HUES6 (cell line): ENCODE measurements at regions not wholly inside any gene's neighbourhood (a gene's known extent, or its start where the extent isn't known, plus 50 kb on each side); places are given as distances from the start of the nearest gene placed in this dataset.
"Not testable (repeated sequence)": the region's sequence is repeated elsewhere in the genome, so short reads cannot be mapped to it uniquely, and the experiment has no call there.

Experiments used
- H3K27ac ChIP-seq: 2 replicates; pipeline ENCODE4 v1.7.0; 2013; ENCODE audit warnings: low read depth, mild to moderate bottlenecking, low read length, inconsistent platforms
- H3K27me3 ChIP-seq: 2 replicates; pipeline ENCODE4 v1.6.1; 2013; ENCODE audit warnings: low read length; ENCODE audit not compliant: control insufficient read depth, insufficient read depth
- H3K36me3 ChIP-seq: 2 replicates; pipeline ENCODE4 v1.6.1; 2013; ENCODE audit warnings: low read length; ENCODE audit not compliant: control insufficient read depth, insufficient read depth
- H3K4me1 ChIP-seq: 2 replicates; pipeline ENCODE4 v1.6.1; 2013; ENCODE audit warnings: low read length; ENCODE audit not compliant: control insufficient read depth, insufficient read depth
- H3K4me3 ChIP-seq: 2 replicates; pipeline ENCODE4 v1.5.1; 2013; ENCODE audit warnings: low read depth, low read length
- H3K9ac ChIP-seq: one replicate; pipeline ENCODE4 v1.6.1; 2013; ENCODE audit warnings: mild to moderate bottlenecking, low read length
- H3K9me3 ChIP-seq: 2 replicates; pipeline ENCODE4 v1.6.1; 2013; ENCODE audit warnings: low read depth, low read length; ENCODE audit not compliant: control insufficient read depth, insufficient read depth

DNA sequence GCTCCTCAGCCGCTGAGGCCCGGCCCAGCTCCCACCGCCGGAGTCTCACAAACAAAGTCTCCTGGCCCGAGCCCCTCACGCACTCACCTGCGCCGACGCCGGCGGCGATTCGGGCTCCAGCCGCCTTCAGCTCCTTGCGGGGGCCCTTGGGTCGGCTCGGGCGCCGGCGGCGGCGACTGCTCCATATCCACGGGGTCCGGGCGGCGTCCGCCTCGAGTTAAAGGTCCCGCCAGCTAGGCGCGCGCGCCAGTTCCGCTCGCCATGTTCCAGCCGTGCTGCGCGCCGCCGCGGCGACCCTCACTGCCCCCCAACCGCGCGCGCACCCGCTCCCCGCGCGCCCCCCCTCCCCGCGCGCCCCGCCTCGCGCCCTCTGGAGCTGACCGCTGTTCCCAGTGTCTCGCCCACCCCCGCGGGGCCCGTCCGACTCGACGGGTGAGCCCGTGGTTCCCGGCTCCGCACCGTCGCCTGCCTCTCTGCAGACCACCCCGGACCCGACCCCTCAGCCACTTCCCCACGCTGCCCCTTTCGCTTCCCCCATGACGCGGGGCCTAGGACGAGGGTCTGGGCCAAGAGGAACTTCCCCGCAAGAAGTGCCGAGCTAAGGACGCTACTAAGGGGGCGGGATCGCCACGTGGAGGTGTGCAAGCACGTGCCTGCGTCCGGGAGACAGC lies 396.1 kb downstream of the ZNF33B start:
- Histone ChIP-seq H3K9me3 (peaks cover 8% of the 10 kb centered on the region), H3K4me3 (no peak overlapping the region), H3K27me3 (no peaks in the 10 kb centered on the region), H3K36me3 (no peaks in the 10 kb centered on the region), H3K4me1 (no peaks in the 10 kb centered on the region), H3K9ac (no peak overlapping the region), H3K27ac (no peak overlapping the region)

DNA sequence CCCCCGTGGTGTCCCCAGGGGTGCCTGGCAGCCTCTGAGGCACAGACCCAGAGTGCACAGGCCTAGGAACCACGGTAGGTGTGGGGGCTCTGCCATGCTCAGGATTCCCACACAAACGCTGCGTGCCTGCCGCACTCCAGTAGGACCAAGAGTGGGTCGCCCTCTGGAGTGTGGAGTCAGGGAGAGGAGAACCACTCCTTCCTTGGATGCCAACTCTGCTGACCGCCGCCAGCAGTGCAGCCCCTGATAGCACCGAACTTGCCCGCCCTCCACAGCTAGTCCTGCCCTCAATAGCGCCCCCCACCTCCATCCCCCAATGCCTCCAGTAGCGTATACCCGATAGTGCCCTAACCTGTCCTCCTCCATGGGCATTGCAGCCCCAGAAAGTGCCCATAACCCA lies 402.0 kb downstream of the ZNF33B start:
- not testable (repeated sequence) for H3K27me3 ChIP-seq, H3K36me3 ChIP-seq, H3K4me1 ChIP-seq, H3K27ac ChIP-seq, H3K4me3 ChIP-seq, H3K9ac ChIP-seq
- H3K9me3 ChIP-seq: peaks cover 46% of the 10 kb centered on the region; the same call in 1 of the 2 replicates

DNA sequence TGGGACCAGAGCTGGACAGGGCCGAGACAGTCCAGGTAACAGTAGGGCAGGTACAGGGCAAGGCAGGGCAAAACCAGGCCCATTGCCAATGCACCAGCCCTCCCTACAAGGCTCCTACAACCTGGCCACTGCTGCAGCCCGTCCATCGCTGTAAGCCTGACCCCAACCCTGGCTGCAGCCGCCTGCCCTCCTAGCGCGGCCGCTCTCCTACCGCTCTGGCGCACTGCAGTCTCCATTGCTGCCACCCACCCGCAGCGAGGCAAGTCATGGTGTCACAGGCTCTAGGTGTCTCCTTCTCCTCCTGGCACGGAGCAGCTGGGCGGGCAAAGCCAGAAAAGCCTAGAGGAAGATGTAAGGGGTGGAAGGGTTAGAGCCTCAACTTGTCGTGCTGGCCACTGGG lies 402.6 kb downstream of the ZNF33B start:
- H3K4me3 ChIP-seq, H3K27ac ChIP-seq, H3K36me3 ChIP-seq, H3K4me1 ChIP-seq, H3K9ac ChIP-seq, H3K27me3 ChIP-seq: not testable (repeated sequence)
- H3K9me3 ChIP-seq: peaks cover 50% of the 10 kb centered on the region

DNA sequence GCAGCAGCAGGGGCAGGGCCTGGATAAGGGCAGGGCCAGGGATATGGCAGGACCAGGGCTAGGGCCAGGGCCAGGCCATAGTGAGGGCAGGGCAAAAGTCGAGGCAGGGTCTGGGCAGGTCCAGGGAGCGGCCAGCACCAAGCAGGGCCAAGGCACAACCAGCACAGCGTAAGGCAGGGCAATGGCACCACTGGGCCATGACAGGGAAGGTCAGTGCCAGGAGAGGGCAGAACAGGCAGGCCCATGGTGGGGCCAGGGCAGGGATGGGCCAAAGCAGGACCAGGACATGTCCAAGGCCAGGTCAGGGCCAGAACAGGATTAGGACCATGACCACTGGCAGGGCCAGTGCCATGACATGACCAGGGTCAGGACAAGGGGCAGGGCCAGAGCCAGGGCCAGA lies 403.1 kb downstream of the ZNF33B start:
- H3K36me3 ChIP-seq, H3K27me3 ChIP-seq, H3K9ac ChIP-seq, H3K27ac ChIP-seq, H3K4me3 ChIP-seq, H3K4me1 ChIP-seq: not testable (repeated sequence)
- H3K9me3 ChIP-seq: peaks cover 54% of the 10 kb centered on the region

DNA sequence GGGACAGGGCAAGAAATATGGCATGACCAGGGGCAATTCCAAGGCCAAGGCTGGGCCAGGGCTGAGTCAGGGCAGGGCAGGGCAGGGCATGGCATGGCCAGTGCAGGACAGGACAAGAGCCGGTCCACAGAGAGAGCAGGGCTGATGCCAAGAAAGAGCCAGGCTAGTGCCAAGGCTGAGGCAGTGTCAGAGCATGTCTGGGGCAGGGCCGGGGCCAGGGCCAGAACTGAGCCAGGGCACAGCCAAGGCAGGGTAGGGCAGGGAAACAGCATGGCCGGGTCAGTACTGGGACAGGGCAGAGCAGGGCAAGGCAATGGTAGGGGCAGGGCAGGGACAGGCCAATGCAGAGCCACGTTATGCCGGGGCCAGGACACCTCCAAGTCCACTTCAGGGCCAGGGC lies 403.9 kb downstream of the ZNF33B start:
- H3K27me3 ChIP-seq, H3K9ac ChIP-seq, H3K4me3 ChIP-seq, H3K27ac ChIP-seq, H3K4me1 ChIP-seq, H3K36me3 ChIP-seq: not testable (repeated sequence)
- peaks cover 61% of the 10 kb centered on the region for H3K9me3 ChIP-seq

DNA sequence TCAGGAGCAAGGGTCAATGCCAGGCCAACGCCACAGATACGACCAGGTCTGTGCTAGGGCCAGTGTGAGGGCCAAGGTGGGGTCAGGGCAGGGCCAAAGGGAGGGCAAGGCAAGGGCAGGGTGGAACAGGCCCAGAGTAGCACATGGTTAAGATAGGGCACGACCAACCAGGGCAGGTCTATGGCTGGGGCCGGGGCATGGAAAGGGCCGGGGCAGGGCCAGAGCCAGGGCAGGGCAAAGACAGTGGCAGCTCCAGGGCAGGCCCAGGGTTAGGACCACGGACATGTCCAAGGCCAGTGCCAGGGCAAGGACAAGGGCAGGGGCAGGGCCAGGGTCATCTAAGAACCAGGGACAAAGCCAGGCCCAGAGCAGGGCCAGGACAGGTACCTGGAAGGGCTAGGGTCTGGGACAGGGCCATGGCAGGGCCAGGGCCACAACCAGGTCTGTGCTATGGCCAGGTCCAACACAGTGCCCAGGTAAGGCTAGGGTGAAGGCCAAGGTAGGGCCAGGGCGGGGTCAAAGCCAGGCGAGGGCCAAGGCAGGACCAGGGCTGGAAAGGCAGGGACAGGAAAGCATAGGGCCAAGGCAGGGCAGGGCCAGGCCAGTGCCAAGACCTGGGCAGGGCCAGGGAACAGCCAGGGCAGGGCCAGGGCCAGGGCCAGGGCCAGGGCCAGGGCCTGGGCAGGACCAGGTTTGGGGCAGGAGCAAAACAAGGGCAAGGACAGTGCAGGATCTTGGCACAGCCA lies 404.7 kb downstream of the ZNF33B start:
- H3K9ac ChIP-seq: not testable (repeated sequence)

DNA sequence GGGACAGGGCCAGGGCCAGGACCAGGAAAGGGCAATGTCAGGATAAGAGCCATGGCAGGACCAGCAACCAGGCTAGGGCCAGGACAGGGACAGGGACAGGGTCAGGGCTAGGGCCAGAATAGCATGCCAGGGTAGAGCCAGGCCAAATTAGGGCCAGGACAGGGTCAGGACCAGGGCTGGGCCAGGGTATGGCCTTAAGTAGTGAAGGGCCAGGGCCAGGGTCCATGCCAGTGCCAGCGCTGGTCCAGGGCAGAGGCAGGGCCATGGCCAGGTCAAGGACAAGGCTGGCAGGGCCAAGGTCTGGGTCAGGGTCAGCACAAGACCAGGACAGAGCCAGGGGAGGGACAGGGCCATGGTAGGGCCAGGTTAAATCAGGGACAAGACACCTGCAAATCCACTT lies 405.4 kb downstream of the ZNF33B start:
- peaks cover 61% of the 10 kb centered on the region for H3K9me3 ChIP-seq
- not testable (repeated sequence) for H3K4me1 ChIP-seq, H3K9ac ChIP-seq, H3K27me3 ChIP-seq, H3K36me3 ChIP-seq, H3K27ac ChIP-seq, H3K4me3 ChIP-seq

More for the DNA sequence above, 404.7 kb downstream of the ZNF33B start:
- H3K4me1 ChIP-seq, H3K36me3 ChIP-seq, H3K27me3 ChIP-seq, H3K4me3 ChIP-seq, H3K27ac ChIP-seq: not testable (repeated sequence)
- peaks cover 61% of the 10 kb centered on the region for H3K9me3 ChIP-seq

DNA sequence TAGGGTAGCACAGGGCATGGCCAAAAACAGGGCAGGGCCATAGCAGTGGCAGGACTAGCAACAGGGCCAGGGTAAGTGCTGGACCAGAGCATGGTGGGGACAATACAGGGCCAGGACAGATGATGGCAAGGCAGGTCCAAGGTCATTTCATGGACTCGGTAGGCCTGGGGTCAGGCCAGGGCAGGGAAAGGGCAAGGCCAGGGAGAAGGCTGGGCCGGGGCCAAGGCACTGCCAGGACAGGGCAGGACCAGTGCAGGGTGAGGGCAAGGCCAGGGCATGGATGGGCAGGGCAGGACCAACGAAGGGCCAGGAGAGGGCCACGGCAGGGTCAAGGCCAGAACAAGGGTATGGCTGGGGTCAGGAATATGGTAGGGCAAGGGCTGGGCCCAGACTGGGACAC lies 407.6 kb downstream of the ZNF33B start:
- H3K4me3 ChIP-seq, H3K36me3 ChIP-seq, H3K4me1 ChIP-seq, H3K9ac ChIP-seq, H3K27ac ChIP-seq, H3K27me3 ChIP-seq: not testable (repeated sequence)
- peaks cover 53% of the 10 kb centered on the region for H3K9me3 ChIP-seq

DNA sequence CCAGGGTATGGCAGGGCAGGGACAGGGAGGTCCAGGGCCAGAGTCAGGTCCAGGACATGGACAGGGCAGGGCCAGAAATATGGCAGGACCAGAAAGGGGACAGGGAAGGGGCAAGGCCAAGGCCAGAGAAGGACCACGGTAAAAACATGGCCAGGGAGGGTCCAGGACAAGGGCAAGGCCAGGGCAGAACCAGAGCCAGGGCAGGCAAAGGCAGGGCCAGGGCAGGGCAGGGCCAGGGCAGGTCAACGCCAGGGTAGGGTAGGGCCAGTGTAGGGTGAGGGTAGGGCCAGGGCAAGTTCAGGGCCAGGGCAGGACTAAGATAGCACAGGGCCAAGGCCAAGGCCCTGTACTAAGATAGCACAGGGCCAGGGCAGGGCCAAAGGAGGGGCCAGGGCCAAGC lies 408.3 kb downstream of the ZNF33B start:
- H3K4me1 ChIP-seq, H3K27me3 ChIP-seq, H3K36me3 ChIP-seq, H3K9ac ChIP-seq, H3K4me3 ChIP-seq, H3K27ac ChIP-seq: not testable (repeated sequence)
- H3K9me3 ChIP-seq: peaks cover 47% of the 10 kb centered on the region

DNA sequence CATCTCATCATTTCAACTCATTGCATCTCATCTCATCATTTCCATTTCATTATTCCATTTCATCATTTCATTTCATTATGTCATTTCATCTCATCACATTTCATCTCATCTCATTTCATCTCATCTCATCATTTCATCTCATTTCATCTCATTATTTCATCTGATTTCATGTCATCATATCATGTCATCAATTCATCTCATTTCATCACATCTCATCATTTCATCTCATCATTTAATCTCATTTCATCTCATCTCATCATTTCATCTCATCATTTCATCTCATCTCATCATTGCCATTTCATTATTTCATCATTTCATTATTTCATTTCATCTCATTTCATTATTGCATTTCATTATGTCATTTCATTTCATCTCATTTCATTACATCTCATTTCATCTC lies 410.5 kb downstream of the ZNF33B start:
- not testable (repeated sequence) for H3K36me3 ChIP-seq, H3K4me3 ChIP-seq, H3K4me1 ChIP-seq, H3K9ac ChIP-seq, H3K27me3 ChIP-seq, H3K27ac ChIP-seq
- H3K9me3 ChIP-seq: peaks cover 27% of the 10 kb centered on the region

DNA sequence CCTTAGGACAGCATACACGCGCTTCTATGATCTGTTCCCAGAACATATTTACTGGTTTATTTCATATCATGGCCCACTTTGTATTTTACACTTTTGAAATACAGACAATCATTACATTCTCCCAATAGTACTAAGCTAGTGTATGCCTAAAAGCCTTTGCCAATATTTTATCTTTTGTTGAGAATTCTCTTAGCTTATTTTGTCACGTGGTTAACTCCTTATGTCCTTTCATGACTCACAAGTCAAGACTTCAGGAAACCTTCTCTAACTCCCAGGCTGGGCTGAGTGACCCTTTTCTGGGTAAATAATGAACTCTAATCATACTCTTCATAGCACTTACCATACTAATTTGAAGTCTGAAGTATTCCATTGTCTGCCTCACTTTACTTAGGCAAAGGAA lies 444.8 kb downstream of the ZNF33B start:
- not testable (repeated sequence) for H3K9ac ChIP-seq, H3K36me3 ChIP-seq, H3K27ac ChIP-seq, H3K4me1 ChIP-seq, H3K27me3 ChIP-seq, H3K4me3 ChIP-seq
- peaks cover 11% of the 10 kb centered on the region; the same call in 1 of the 2 replicates for H3K9me3 ChIP-seq
